AG04450 (cell line): ENCODE measurements at regions not wholly inside any gene's neighbourhood (a gene's known extent, or its start where the extent isn't known, plus 50 kb on each side); places are given as distances from the start of the nearest gene placed in this dataset.

Experiments used
- CTCF ChIA-PET: fragments of 300-600, 350-600 bp; formaldehyde crosslinking; extraction: SDS; loops from one replicate; lab custom pipeline; 2022; ENCODE audit warnings: antibody characterized with exemption, inconsistent platforms; lab: Charles Lee
- POLR2A ChIA-PET: fragments of 350-600 bp; formaldehyde crosslinking; extraction: SDS; loops from one replicate; lab custom pipeline; 2021; ENCODE audit warnings: antibody characterized with exemption, inconsistent platforms; lab: Yijun Ruan, JAX
- DNase-seq: peaks from one replicate; pipeline ENCODE4 v3.0.0-alpha.2; 2011; ENCODE audit warnings: low read depth, low spot score
- H3K27ac ChIP-seq: one replicate; pipeline ENCODE4 v1.5.1; 2012; ENCODE audit warnings: low read depth, low read length, control low read depth
- H3K27me3 ChIP-seq: one replicate; pipeline ENCODE4 v1.6.0; 2012; ENCODE audit warnings: low read length; ENCODE audit not compliant: control insufficient read depth, insufficient read depth
- H3K4me3 ChIP-seq: 2 replicates; pipeline ENCODE4 v1.5.1; 2011; ENCODE audit warnings: mild to moderate bottlenecking, low read depth, low read length, control low read depth
- H3K9me3 ChIP-seq: 2 replicates; pipeline ENCODE4 v1.5.1; 2012; ENCODE audit warnings: low read length; ENCODE audit not compliant: control insufficient read depth, insufficient read depth
- CTCF ChIP-seq: IDR thresholded peaks from 2 replicates; pipeline ENCODE4 v1.5.1; 2011; ENCODE audit warnings: low read depth, low read length, control low read depth, inconsistent platforms

- ChIA-PET CTCF (no interaction called here), POLR2A (no interaction called here)
- Histone ChIP-seq H3K27me3 (no peaks in the 10 kb centered on the region), H3K4me3 (no peak overlapping the region), H3K9me3 (no peaks in the 10 kb centered on the region), H3K27ac (no peak overlapping the region)
- no peak for TF ChIP-seq CTCF
- DNase-seq, result no peak
These were observed 180.8 kb downstream of the KLHL28 start for GRCh38 chr14:44780989-44781388.

GRCh38 chr14:44778604-44779003 is 183.1 kb downstream of the KLHL28 start:
- no peak overlapping the region for H3K27ac ChIP-seq
- no peak overlapping the region for H3K4me3 ChIP-seq
- CTCF ChIA-PET, result no interaction called here
- POLR2A ChIA-PET, result no interaction called here
- H3K27me3 ChIP-seq, result no peaks in the 10 kb centered on the region
- no peak for TF ChIP-seq CTCF
- peak; percentile 70 for DNase-seq
- no peaks in the 10 kb centered on the region for H3K9me3 ChIP-seq

- Histone ChIP-seq H3K27ac (no peak overlapping the region), H3K4me3 (no peak overlapping the region), H3K9me3 (no peaks in the 10 kb centered on the region), H3K27me3 (no peaks in the 10 kb centered on the region)
- ChIA-PET CTCF (no interaction called here), POLR2A (no interaction called here)
- no peak for TF ChIP-seq CTCF
- DNase-seq, result no peak
These were observed 184.2 kb downstream of the KLHL28 start for GRCh38 chr14:44777584-44777983.

GRCh38 chr14:44775248-44775647 is 186.5 kb downstream of the KLHL28 start:
- CTCF ChIA-PET, result no interaction called here
- POLR2A ChIA-PET, result no interaction called here
- Histone ChIP-seq H3K27me3 (no peaks in the 10 kb centered on the region), H3K4me3 (no peak overlapping the region), H3K9me3 (no peaks in the 10 kb centered on the region), H3K27ac (no peak overlapping the region)
- TF ChIP-seq CTCF, result no peak
- DNase-seq, result no peak

GRCh38 chr14:44774396-44774795 is 187.4 kb downstream of the KLHL28 start:
- no peak for TF ChIP-seq CTCF
- Histone ChIP-seq H3K27ac (no peak overlapping the region), H3K9me3 (no peaks in the 10 kb centered on the region), H3K27me3 (no peaks in the 10 kb centered on the region), H3K4me3 (no peak overlapping the region)
- ChIA-PET CTCF (no interaction called here), POLR2A (no interaction called here)
- DNase-seq, result no peak
